OCI-LY1 (cell line): ENCODE measurements at regions not wholly inside any gene's neighbourhood (a gene's known extent, or its start where the extent isn't known, plus 50 kb on each side); places are given as distances from the start of the nearest gene placed in this dataset.

Experiments
- H2AFZ ChIP-seq: fragments of 200-600 bp; sonication (generic), shearing (Covaris generic); 2 replicates; pipeline ENCODE4 v1.6.0; 2014; ENCODE audit warnings: antibody characterized with exemption, mild to moderate bottlenecking, low read length
- H3F3A ChIP-seq: fragments of 200-600 bp; sonication (generic), shearing (Covaris generic); 2 replicates; pipeline ENCODE4 v1.6.0; 2014; ENCODE audit warnings: mild to moderate bottlenecking, antibody characterized with exemption, low read length, moderate library complexity; ENCODE audit not compliant: insufficient read depth
- H3K27ac ChIP-seq: fragments of 200-600 bp; sonication (generic); 2 replicates; pipeline ENCODE4 v1.5.1; 2014; ENCODE audit warnings: low read length, mixed run types, mild to moderate bottlenecking, low read depth; ENCODE audit not compliant: poor library complexity, severe bottlenecking
- H3K27me3 ChIP-seq: fragments of 200-600 bp; sonication (generic); 2 replicates; pipeline ENCODE4 v1.6.0; 2014; ENCODE audit warnings: antibody characterized with exemption, mild to moderate bottlenecking, low read length, moderate library complexity; ENCODE audit not compliant: insufficient read depth
- H3K36me3 ChIP-seq: fragments of 200-600 bp; sonication (generic); 2 replicates; pipeline ENCODE4 v1.6.1; 2014; ENCODE audit warnings: mild to moderate bottlenecking, antibody characterized with exemption, low read length, moderate library complexity, mixed read lengths; ENCODE audit not compliant: insufficient read depth
- H3K4me1 ChIP-seq: fragments of 200-600 bp; sonication (generic); 2 replicates; pipeline ENCODE4 v1.5.1; 2014; ENCODE audit warnings: mild to moderate bottlenecking, low read length, moderate library complexity; ENCODE audit not compliant: insufficient read depth, severe bottlenecking
- H3K4me2 ChIP-seq: fragments of 200-600 bp; sonication (generic), shearing (Covaris generic); 2 replicates; pipeline ENCODE4 v1.6.1; 2014; ENCODE audit warnings: low read length
- H3K4me3 ChIP-seq: fragments of 200-600 bp; sonication (generic); 2 replicates; pipeline ENCODE4 v1.5.1; 2014; ENCODE audit warnings: low read length, low read depth, mild to moderate bottlenecking, mixed read lengths; ENCODE audit not compliant: poor library complexity, severe bottlenecking
- H3K79me2 ChIP-seq: fragments of 200-600 bp; shearing (Covaris generic); 2 replicates; pipeline ENCODE4 v1.6.1; 2016; ENCODE audit warnings: mixed run types, low read length, mixed read lengths; ENCODE audit not compliant: insufficient read depth
- H3K9ac ChIP-seq: fragments of 200-600 bp; sonication (generic), shearing (Covaris generic); 2 replicates; pipeline ENCODE4 v1.6.1; 2014; ENCODE audit warnings: mild to moderate bottlenecking, low read length, mixed read lengths
- H3K9me2 ChIP-seq: fragments of 200-600 bp; sonication (generic), shearing (Covaris generic); 2 replicates; pipeline ENCODE4 v1.6.1; 2014; ENCODE audit warnings: low read depth, mild to moderate bottlenecking, low read length, mixed read lengths
- H3K9me3 ChIP-seq: fragments of 200-600 bp; shearing (Covaris generic); 2 replicates; pipeline ENCODE4 v1.6.1; 2014; ENCODE audit warnings: low read length, mixed read lengths
- H4K20me1 ChIP-seq: fragments of 200-600 bp; sonication (generic), shearing (Covaris generic); 2 replicates; pipeline ENCODE4 v1.6.0; 2016; ENCODE audit warnings: mild to moderate bottlenecking, low read length; ENCODE audit not compliant: insufficient read depth
- CTCF ChIP-seq: fragments of 200-600 bp; sonication (generic), shearing (Covaris generic); IDR thresholded peaks from 2 replicates; pipeline ENCODE4 v1.5.1; 2017; ENCODE audit warnings: mild to moderate bottlenecking, antibody characterized with exemption, low read length, moderate library complexity, mixed read lengths
- EZH2 ChIP-seq: fragments of 200-600 bp; sonication (generic), shearing (Covaris generic); IDR thresholded peaks from 2 replicates; pipeline ENCODE4 v1.8.0; 2017; ENCODE audit warnings: borderline replicate concordance, mixed run types, mild to moderate bottlenecking, antibody characterized with exemption, low read length, moderate library complexity, mixed read lengths

- TF ChIP-seq CTCF (no peak), EZH2 (no peak)
- Histone ChIP-seq H3K9ac (no peak overlapping the region), H3K27me3 (no peaks in the 10 kb centered on the region), H3K79me2 (no peaks in the 10 kb centered on the region), H3K27ac (no peak overlapping the region), H3F3A (no peaks in the 10 kb centered on the region), H4K20me1 (no peaks in the 10 kb centered on the region), H3K4me2 (no peak overlapping the region), H3K4me1 (no peaks in the 10 kb centered on the region), H2AFZ (no peak overlapping the region), H3K9me2 (no peaks in the 10 kb centered on the region), H3K4me3 (no peak overlapping the region), H3K36me3 (no peaks in the 10 kb centered on the region), H3K9me3 (no peaks in the 10 kb centered on the region)
These were observed 84.3 kb upstream of the SPATA16 start for GRCh38 chr3:173225351-173225750.

GRCh38 chr3:173221010-173221409 is 80.0 kb upstream of the SPATA16 start:
- Histone ChIP-seq H3K4me1 (no peaks in the 10 kb centered on the region), H3K9ac (no peak overlapping the region), H4K20me1 (no peaks in the 10 kb centered on the region), H3K27me3 (no peaks in the 10 kb centered on the region), H3K36me3 (no peaks in the 10 kb centered on the region), H3K4me3 (no peak overlapping the region), H3K79me2 (no peaks in the 10 kb centered on the region), H2AFZ (no peak overlapping the region), H3K27ac (no peak overlapping the region), H3K4me2 (no peak overlapping the region), H3F3A (no peaks in the 10 kb centered on the region), H3K9me2 (no peaks in the 10 kb centered on the region), H3K9me3 (no peaks in the 10 kb centered on the region)
- peak; percentile 63 for TF ChIP-seq CTCF
- no peak for TF ChIP-seq EZH2

GRCh38 chr3:173217127-173217526 is 76.1 kb upstream of the SPATA16 start:
- H4K20me1 ChIP-seq: no peaks in the 10 kb centered on the region
- H3K4me2 ChIP-seq: no peak overlapping the region
- no peaks in the 10 kb centered on the region for H3K4me1 ChIP-seq
- no peak overlapping the region for H3K4me3 ChIP-seq
- H3K9me3 ChIP-seq: no peaks in the 10 kb centered on the region
- no peak overlapping the region for H3K27ac ChIP-seq
- TF ChIP-seq CTCF (no peak), EZH2 (no peak)
- H3K27me3 ChIP-seq: no peaks in the 10 kb centered on the region
- no peak overlapping the region for H3K9ac ChIP-seq
- H3F3A ChIP-seq: no peaks in the 10 kb centered on the region
- H2AFZ ChIP-seq: no peak overlapping the region
- H3K9me2 ChIP-seq: no peaks in the 10 kb centered on the region
- H3K36me3 ChIP-seq: no peaks in the 10 kb centered on the region
- H3K79me2 ChIP-seq: no peaks in the 10 kb centered on the region
